H9 (cell line): ENCODE measurements at regions not wholly inside any gene's neighbourhood (a gene's known extent, or its start where the extent isn't known, plus 50 kb on each side); places are given as distances from the start of the nearest gene placed in this dataset.

Experiments
- DNase-seq: peaks from one replicate; pipeline ENCODE4 v3.0.0-alpha.2; 2017
- H2AFZ ChIP-seq: one replicate; pipeline ENCODE4 v1.6.1; 2013; ENCODE audit warnings: mild to moderate bottlenecking, low read length, control low read depth, moderate library complexity
- H2AK5ac ChIP-seq: 2 replicates; pipeline ENCODE4 v1.6.1; 2013; ENCODE audit warnings: low read length, control low read depth, mixed read lengths; ENCODE audit not compliant: insufficient read length
- H2BK120ac ChIP-seq: one replicate; pipeline ENCODE4 v1.6.1; 2013; ENCODE audit warnings: low read depth, mild to moderate bottlenecking, low read length, control low read depth, inconsistent platforms; ENCODE audit not compliant: poor library complexity, severe bottlenecking
- H2BK12ac ChIP-seq: 2 replicates; pipeline ENCODE4 v1.6.1; 2013; ENCODE audit warnings: low read length, control low read depth, mixed read lengths, low read depth; ENCODE audit not compliant: insufficient read length
- H2BK15ac ChIP-seq: 2 replicates; pipeline ENCODE4 v1.6.1; 2013; ENCODE audit warnings: low read depth, low read length, control low read depth
- H2BK20ac ChIP-seq: one replicate; pipeline ENCODE4 v1.6.1; 2013; ENCODE audit warnings: low read depth, mild to moderate bottlenecking, low read length, control low read depth, inconsistent platforms; ENCODE audit not compliant: poor library complexity, severe bottlenecking
- H2BK5ac ChIP-seq: 2 replicates; pipeline ENCODE4 v1.6.1; 2013; ENCODE audit warnings: low read length, control low read depth, mixed read lengths; ENCODE audit not compliant: insufficient read length
- H3K14ac ChIP-seq: 2 replicates; pipeline ENCODE4 v1.6.1; 2013; ENCODE audit warnings: low read length, control low read depth; ENCODE audit not compliant: insufficient read depth
- H3K18ac ChIP-seq: 2 replicates; pipeline ENCODE4 v1.6.1; 2013; ENCODE audit warnings: low read depth, mild to moderate bottlenecking, mixed read lengths, low read length, control low read depth; ENCODE audit not compliant: insufficient read length
- H3K23ac ChIP-seq: 2 replicates; pipeline ENCODE4 v1.6.1; 2013; ENCODE audit warnings: low read length, control low read depth, mixed read lengths, low read depth; ENCODE audit not compliant: insufficient read length
- H3K23me2 ChIP-seq: 2 replicates; pipeline ENCODE4 v1.6.1; 2013; ENCODE audit warnings: low read depth, mild to moderate bottlenecking, mixed read lengths, low read length, control low read depth; ENCODE audit not compliant: insufficient read length, poor library complexity, severe bottlenecking
- H3K27ac ChIP-seq: 2 replicates; pipeline ENCODE4 v1.5.1; 2013; ENCODE audit warnings: low read length, control low read depth, mixed read lengths, low read depth; ENCODE audit not compliant: insufficient read length
- H3K27me3 ChIP-seq: 2 replicates; pipeline ENCODE4 v1.6.1; 2013; ENCODE audit warnings: low read length, control low read depth, inconsistent platforms; ENCODE audit not compliant: insufficient read depth
- H3K4ac ChIP-seq: 2 replicates; pipeline ENCODE4 v1.6.1; 2013; ENCODE audit warnings: low read depth, mild to moderate bottlenecking, control low read depth, inconsistent platforms, low read length, moderate library complexity
- H3K4me1 ChIP-seq: 2 replicates; pipeline ENCODE4 v1.6.1; 2013; ENCODE audit warnings: low read length, control low read depth, inconsistent platforms; ENCODE audit not compliant: insufficient read depth
- H3K4me2 ChIP-seq: 2 replicates; pipeline ENCODE4 v1.6.1; 2013; ENCODE audit warnings: low read length, control low read depth, mixed read lengths; ENCODE audit not compliant: insufficient read length, insufficient read depth
- H3K56ac ChIP-seq: 2 replicates; pipeline ENCODE4 v1.6.1; 2013; ENCODE audit warnings: low read depth, mild to moderate bottlenecking, mixed read lengths, low read length, control low read depth; ENCODE audit not compliant: insufficient read length
- H3K79me1 ChIP-seq: 2 replicates; pipeline ENCODE4 v1.6.1; 2013; ENCODE audit warnings: low read depth, mild to moderate bottlenecking, moderate library complexity, low read length, control low read depth, inconsistent platforms; ENCODE audit not compliant: insufficient read depth, poor library complexity, severe bottlenecking
- H3K79me2 ChIP-seq: 2 replicates; pipeline ENCODE4 v1.6.1; 2013; ENCODE audit warnings: low read length, control low read depth, inconsistent platforms; ENCODE audit not compliant: insufficient read depth
- H3K9ac ChIP-seq: 2 replicates; pipeline ENCODE4 v1.6.1; 2013; ENCODE audit warnings: low read length, control low read depth, mixed read lengths; ENCODE audit not compliant: insufficient read length; ENCODE audit errors: extremely low read depth
- H3K9me3 ChIP-seq: one replicate; pipeline ENCODE4 v1.6.1; 2013; ENCODE audit warnings: low read depth, low read length, inconsistent platforms; ENCODE audit not compliant: control insufficient read depth
- H3T11ph ChIP-seq: one replicate; pipeline ENCODE4 v1.6.1; 2013; ENCODE audit warnings: mild to moderate bottlenecking, low read length, control low read depth, inconsistent platforms
- H4K20me1 ChIP-seq: one replicate; pipeline ENCODE4 v1.6.1; 2013; ENCODE audit not compliant: control insufficient read depth, insufficient read length, insufficient read depth
- H4K5ac ChIP-seq: 2 replicates; pipeline ENCODE4 v1.6.1; 2013; ENCODE audit warnings: low read depth, mild to moderate bottlenecking, mixed read lengths, low read length, control low read depth; ENCODE audit not compliant: insufficient read length
- H4K8ac ChIP-seq: replicated peaks from 2 replicates; pipeline ENCODE4 v1.6.1; 2013; ENCODE audit warnings: low read length, control low read depth, mixed read lengths, low read depth; ENCODE audit not compliant: insufficient read length
- H4K91ac ChIP-seq: 2 replicates; pipeline ENCODE4 v1.6.1; 2013; ENCODE audit warnings: low read depth, mild to moderate bottlenecking, moderate library complexity, mixed read lengths, low read length, control low read depth; ENCODE audit not compliant: insufficient read length
- H3K27ac Mint-ChIP-seq, 3 experiments: 2 replicates in 2 of 3; 3 replicates in 1 of 3; pipeline ENCODE4 v1.8.0; 2020 to 2021; ENCODE audit warnings: mixed read lengths in 3 of 3, mild to moderate bottlenecking in 1 of 3, moderate library complexity in 1 of 3
- H3K27me3 Mint-ChIP-seq: 2 replicates; pipeline ENCODE4 v1.8.0; 2021; ENCODE audit warnings: low read depth, mild to moderate bottlenecking, moderate library complexity, mixed read lengths
- H3K36me3 Mint-ChIP-seq, 3 experiments: 2 replicates in 2 of 3; 3 replicates in 1 of 3; pipeline ENCODE4 v1.8.0; 2020 to 2021; ENCODE audit warnings: low read depth in 3 of 3, mixed read lengths in 3 of 3; ENCODE audit not compliant: insufficient read depth in 1 of 3
- H3K4me1 Mint-ChIP-seq, 2 experiments: 2 replicates each; pipeline ENCODE4 v1.8.0; 2020; ENCODE audit warnings: mixed read lengths in 2 of 2
- H3K4me3 Mint-ChIP-seq, 2 experiments: 2 replicates in 1 of 2; 3 replicates in 1 of 2; pipeline ENCODE4 v1.8.0; 2020 to 2021; ENCODE audit warnings: mild to moderate bottlenecking in 2 of 2, mixed read lengths in 2 of 2, moderate library complexity in 1 of 2
- H3K9me3 Mint-ChIP-seq, 2 experiments: 2 replicates in 1 of 2; 3 replicates in 1 of 2; pipeline ENCODE4 v1.8.0; 2020; ENCODE audit warnings: mild to moderate bottlenecking in 2 of 2, mixed read lengths in 2 of 2, moderate library complexity in 1 of 2
- WGBS: extraction: QIAGEN DNeasy Blood & Tissue Kit; methylation state at CpG from one replicate; pipeline ENCODE4 v1.1.7; 2013; ENCODE audit warnings: missing lambda C conversion rate, low lambda C conversion rate, mixed read lengths; ENCODE audit not compliant: insufficient read length; ENCODE audit errors: extremely low coverage; 5-methylcytosine and 5-hydroxymethylcytosine counted together
- TF ChIP-seq, protein P1 (sequence below): fragments of 200-600 bp; sonication (generic); conservative IDR thresholded peaks from 3 replicates; pipeline ENCODE4 v1.8.0; 2021; ENCODE audit warnings: antibody characterized with exemption, mild to moderate bottlenecking

DNA sequence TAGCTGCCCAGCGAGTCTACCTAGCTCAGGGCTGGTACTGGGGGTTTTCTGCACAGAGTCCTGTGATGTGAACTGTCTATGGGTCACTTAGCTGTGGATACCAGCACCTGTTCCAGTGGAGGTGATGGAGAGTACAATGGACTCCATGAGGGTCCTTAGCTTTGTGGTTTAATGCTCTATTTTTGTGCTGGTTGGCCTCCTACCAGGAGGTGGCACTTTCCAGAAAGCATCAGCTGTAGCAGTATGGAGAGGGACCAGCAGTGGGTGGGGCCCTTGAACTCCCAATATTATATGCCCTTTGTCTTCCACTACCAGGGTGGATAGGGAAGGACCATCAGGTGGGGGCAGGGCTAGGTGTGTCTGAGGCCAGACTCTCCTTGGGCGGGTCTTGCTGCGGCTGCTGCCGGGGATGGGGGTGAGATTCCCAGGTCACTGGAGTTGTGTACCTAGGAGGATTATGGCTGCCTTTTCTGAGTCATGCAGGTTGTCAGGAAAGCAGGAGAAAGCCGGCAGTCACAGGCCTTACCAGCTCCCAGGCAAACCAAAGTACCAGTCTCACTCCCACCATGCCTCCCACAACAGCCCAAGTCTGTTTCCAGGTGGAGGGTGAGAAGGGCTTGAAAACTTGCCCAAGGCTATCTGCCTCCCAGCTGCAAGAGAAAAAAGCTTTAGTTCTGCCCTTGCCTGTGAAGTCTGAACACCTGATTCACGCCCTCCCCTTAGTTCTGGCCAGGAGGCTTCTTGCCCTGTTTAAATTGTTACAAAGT, 163.0 kb upstream of the NUDT4 start:
- no CpG with 5 or more reads among the region's 6 CpGs for WGBS
- Histone ChIP-seq H3K27ac (no peak overlapping the region), H3K23me2 (no peaks in the 10 kb centered on the region), H2BK15ac (no peak overlapping the region), H2AK5ac (no peak overlapping the region), H3K14ac (no peak overlapping the region), H3K9ac (no peak overlapping the region), H3K4me1 (no peaks in the 10 kb centered on the region; the same call in 1 of the 2 replicates), H3K4ac (no peak overlapping the region), H3K79me1 (no peaks in the 10 kb centered on the region), H4K5ac (no peak overlapping the region), H3K9me3 (no peaks in the 10 kb centered on the region), H4K91ac (no peak overlapping the region), H4K20me1 (no peaks in the 10 kb centered on the region), H3K56ac (no peak overlapping the region), H2BK12ac (no peak overlapping the region), H3T11ph (no peak overlapping the region), H3K18ac (no peak overlapping the region), H2BK20ac (no peak overlapping the region), H3K27me3 (no peaks in the 10 kb centered on the region), H2BK120ac (no peak overlapping the region), H3K4me2 (no peak overlapping the region), H2BK5ac (no peak overlapping the region), H4K8ac (no peak overlapping the region), H3K79me2 (no peaks in the 10 kb centered on the region), H3K23ac (no peak overlapping the region), H2AFZ (no peak overlapping the region)
- H3K27me3 Mint-ChIP-seq: no peaks in the 10 kb centered on the region
- H3K4me3 Mint-ChIP-seq: no peak overlapping the region
- peaks cover 8 to 23% of the 10 kb centered on the region in 2 experiments; a peak in 3 of 5 replicates for H3K9me3 Mint-ChIP-seq
- peaks cover 9 to 21% of the 10 kb centered on the region in 2 experiments for H3K4me1 Mint-ChIP-seq
- no peak overlapping the region for H3K27ac Mint-ChIP-seq
- DNase-seq: no peak
- H3K36me3 Mint-ChIP-seq: peaks cover 0 to 23% (median 0%) of the 10 kb centered on the region in 3 experiments; a peak in 2 of 7 replicates
- TF ChIP-seq, protein P1, sequence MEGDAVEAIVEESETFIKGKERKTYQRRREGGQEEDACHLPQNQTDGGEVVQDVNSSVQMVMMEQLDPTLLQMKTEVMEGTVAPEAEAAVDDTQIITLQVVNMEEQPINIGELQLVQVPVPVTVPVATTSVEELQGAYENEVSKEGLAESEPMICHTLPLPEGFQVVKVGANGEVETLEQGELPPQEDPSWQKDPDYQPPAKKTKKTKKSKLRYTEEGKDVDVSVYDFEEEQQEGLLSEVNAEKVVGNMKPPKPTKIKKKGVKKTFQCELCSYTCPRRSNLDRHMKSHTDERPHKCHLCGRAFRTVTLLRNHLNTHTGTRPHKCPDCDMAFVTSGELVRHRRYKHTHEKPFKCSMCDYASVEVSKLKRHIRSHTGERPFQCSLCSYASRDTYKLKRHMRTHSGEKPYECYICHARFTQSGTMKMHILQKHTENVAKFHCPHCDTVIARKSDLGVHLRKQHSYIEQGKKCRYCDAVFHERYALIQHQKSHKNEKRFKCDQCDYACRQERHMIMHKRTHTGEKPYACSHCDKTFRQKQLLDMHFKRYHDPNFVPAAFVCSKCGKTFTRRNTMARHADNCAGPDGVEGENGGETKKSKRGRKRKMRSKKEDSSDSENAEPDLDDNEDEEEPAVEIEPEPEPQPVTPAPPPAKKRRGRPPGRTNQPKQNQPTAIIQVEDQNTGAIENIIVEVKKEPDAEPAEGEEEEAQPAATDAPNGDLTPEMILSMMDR: no peak
